Natural killer cell (primary cell): ENCODE measurements at regions not wholly inside any gene's neighbourhood (a gene's known extent, or its start where the extent isn't known, plus 50 kb on each side); places are given as distances from the start of the nearest gene placed in this dataset.

Source experiments
- ATAC-seq, 3 donors: fragments of 150-1000 bp in 2 of 3; fragments of 200-7000 bp in 1 of 3; cut with Tn5 transposase; 1 replicate in 1 of 3; 2 replicates in 2 of 3; pipeline ENCODE4 v1.10.0; 2021; ENCODE audit warnings: mild to moderate bottlenecking in 2 of 3, moderate library complexity in 2 of 3
- DNase-seq, 2 donors: peaks; one replicate each; pipeline versions ENCODE4 v3.0.0 to v3.0.0-alpha.2; 2013 to 2021; ENCODE audit warnings: mixed read lengths in 1 of 2
- H3K27ac ChIP-seq: one replicate; pipeline ENCODE4 v1.5.1; 2013; ENCODE audit warnings: mild to moderate bottlenecking, low read length
- H3K27me3 ChIP-seq: one replicate; pipeline ENCODE4 v1.6.1; 2013; ENCODE audit warnings: low read length; ENCODE audit not compliant: control insufficient read depth, insufficient read depth
- H3K36me3 ChIP-seq: one replicate; pipeline ENCODE4 v1.6.1; 2013; ENCODE audit warnings: low read length; ENCODE audit not compliant: control insufficient read depth, insufficient read depth
- H3K4me1 ChIP-seq: one replicate; pipeline ENCODE4 v1.6.1; 2013; ENCODE audit warnings: low read length; ENCODE audit not compliant: control insufficient read depth, insufficient read depth
- H3K4me3 ChIP-seq: one replicate; pipeline ENCODE4 v1.5.1; 2013; ENCODE audit warnings: low read length
- H3K9me3 ChIP-seq: one replicate; pipeline ENCODE4 v1.6.1; 2013; ENCODE audit warnings: low read length; ENCODE audit not compliant: control insufficient read depth, insufficient read depth
- H3K27ac Mint-ChIP-seq, 2 donors: one replicate each; pipeline ENCODE4 v1.8.0; 2022; ENCODE audit warnings: mild to moderate bottlenecking in 2 of 2, mixed read lengths in 2 of 2, moderate library complexity in 1 of 2
- H3K27me3 Mint-ChIP-seq, 2 donors: one replicate each; pipeline ENCODE4 v1.8.0; 2022; ENCODE audit warnings: low read depth in 2 of 2, mixed read lengths in 2 of 2
- H3K36me3 Mint-ChIP-seq: one replicate; pipeline ENCODE4 v1.8.0; 2022; ENCODE audit warnings: mixed read lengths
- H3K4me1 Mint-ChIP-seq, 2 donors: one replicate each; pipeline ENCODE4 v1.8.0; 2022; ENCODE audit warnings: mixed read lengths in 2 of 2
- H3K4me3 Mint-ChIP-seq: one replicate; pipeline ENCODE4 v1.8.0; 2022; ENCODE audit warnings: mild to moderate bottlenecking, moderate library complexity, mixed read lengths
- H3K9me3 Mint-ChIP-seq, 2 donors: one replicate each; pipeline ENCODE4 v1.8.0; 2022; ENCODE audit warnings: mixed read lengths in 2 of 2
- intact Hi-C: fragments of 100-400 bp; cut with micrococcal nuclease; formaldehyde crosslinking; loops from one replicate; pipeline ENCODE4 v1.14.2; 2022
- TF ChIP-seq, protein P1 (sequence below): fragments of 200-600 bp; IDR thresholded peaks from one replicate; pipeline ENCODE4 v1.8.0; 2022; ENCODE audit warnings: antibody characterized with exemption

DNA sequence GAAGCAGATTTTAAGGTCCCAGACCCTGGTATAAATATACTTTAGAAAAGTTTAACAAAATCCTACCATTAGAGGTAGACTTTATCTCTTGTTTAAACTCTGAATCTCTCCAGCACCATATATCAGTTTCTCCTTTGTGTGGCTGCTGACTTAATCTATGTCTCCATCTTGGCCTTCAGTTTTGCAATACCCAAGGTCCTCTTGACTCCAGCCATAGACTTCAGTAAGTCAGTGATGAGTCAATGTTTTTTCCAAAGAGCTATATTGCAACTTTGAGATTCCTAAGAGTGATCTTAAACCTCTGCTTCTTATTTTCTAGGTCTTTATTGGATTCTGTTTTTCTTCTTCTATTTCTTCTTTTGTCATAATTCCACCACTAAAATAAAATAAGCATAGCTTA, 50.8 kb upstream of the ADGRL3 start:
- Histone ChIP-seq H3K27me3 (no peaks in the 10 kb centered on the region), H3K27ac (no peak overlapping the region), H3K36me3 (no peaks in the 10 kb centered on the region), H3K4me3 (no peak overlapping the region), H3K4me1 (no peaks in the 10 kb centered on the region), H3K9me3 (no peaks in the 10 kb centered on the region)
- ATAC-seq (no peak), DNase-seq (no peak)
- TF ChIP-seq, protein P1, sequence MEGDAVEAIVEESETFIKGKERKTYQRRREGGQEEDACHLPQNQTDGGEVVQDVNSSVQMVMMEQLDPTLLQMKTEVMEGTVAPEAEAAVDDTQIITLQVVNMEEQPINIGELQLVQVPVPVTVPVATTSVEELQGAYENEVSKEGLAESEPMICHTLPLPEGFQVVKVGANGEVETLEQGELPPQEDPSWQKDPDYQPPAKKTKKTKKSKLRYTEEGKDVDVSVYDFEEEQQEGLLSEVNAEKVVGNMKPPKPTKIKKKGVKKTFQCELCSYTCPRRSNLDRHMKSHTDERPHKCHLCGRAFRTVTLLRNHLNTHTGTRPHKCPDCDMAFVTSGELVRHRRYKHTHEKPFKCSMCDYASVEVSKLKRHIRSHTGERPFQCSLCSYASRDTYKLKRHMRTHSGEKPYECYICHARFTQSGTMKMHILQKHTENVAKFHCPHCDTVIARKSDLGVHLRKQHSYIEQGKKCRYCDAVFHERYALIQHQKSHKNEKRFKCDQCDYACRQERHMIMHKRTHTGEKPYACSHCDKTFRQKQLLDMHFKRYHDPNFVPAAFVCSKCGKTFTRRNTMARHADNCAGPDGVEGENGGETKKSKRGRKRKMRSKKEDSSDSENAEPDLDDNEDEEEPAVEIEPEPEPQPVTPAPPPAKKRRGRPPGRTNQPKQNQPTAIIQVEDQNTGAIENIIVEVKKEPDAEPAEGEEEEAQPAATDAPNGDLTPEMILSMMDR = no peak
- intact Hi-C loops = no loop called here
- peaks cover 5% of the 10 kb centered on the region for H3K36me3 Mint-ChIP-seq
- H3K4me3 Mint-ChIP-seq = no peak overlapping the region
- peaks cover 10 to 24% of the 10 kb centered on the region in 2 donors for H3K9me3 Mint-ChIP-seq
- H3K27ac Mint-ChIP-seq = no peak overlapping the region
- H3K27me3 Mint-ChIP-seq = no peaks in the 10 kb centered on the region
- H3K4me1 Mint-ChIP-seq = no peaks in the 10 kb centered on the region
